ENCODE measurements at regions not wholly inside any gene's neighbourhood (a gene's known extent, or its start where the extent isn't known, plus 50 kb on each side); places are given as distances from the start of the nearest gene placed in this dataset.

DNA sequence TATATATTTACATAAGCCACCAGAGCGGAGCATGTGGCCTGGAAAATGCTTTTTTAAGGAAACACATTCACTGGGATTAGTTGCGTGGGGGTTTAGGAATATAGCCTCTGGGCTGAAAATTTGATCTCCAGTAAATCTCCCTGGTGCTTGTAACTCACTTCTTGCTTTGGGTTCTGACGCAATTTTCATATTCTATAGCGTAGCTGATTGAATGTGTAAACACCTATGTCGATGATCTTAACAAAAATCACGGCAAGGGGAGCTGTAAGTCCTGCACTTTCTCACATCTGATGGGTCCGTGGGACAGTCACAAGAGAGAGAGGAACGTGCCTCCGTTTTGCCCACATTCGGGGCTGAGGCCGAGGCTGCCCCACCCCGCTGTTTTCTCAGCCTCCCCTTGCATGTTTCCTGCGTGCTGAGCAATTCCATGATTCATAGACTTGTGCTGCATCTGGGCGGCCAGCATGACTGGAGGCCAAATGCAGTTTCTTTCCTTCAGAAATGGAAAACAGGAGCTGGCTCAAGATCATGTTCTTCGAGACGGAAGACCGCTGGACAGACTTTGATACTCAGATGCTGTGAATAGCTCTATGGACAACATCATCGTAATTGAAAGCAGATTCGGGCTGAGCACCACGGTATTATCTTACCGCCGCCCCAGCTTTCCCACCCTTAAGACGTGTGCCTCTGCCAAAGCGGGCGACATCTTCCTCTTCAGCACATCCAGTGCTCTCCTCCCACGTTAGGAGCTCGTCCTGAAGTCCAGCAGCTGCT lies 109.2 kb downstream of the TMEM18 start:
- TF ChIP-seq, protein P1, sequence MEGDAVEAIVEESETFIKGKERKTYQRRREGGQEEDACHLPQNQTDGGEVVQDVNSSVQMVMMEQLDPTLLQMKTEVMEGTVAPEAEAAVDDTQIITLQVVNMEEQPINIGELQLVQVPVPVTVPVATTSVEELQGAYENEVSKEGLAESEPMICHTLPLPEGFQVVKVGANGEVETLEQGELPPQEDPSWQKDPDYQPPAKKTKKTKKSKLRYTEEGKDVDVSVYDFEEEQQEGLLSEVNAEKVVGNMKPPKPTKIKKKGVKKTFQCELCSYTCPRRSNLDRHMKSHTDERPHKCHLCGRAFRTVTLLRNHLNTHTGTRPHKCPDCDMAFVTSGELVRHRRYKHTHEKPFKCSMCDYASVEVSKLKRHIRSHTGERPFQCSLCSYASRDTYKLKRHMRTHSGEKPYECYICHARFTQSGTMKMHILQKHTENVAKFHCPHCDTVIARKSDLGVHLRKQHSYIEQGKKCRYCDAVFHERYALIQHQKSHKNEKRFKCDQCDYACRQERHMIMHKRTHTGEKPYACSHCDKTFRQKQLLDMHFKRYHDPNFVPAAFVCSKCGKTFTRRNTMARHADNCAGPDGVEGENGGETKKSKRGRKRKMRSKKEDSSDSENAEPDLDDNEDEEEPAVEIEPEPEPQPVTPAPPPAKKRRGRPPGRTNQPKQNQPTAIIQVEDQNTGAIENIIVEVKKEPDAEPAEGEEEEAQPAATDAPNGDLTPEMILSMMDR (conservative IDR thresholded peaks at IDR 0.05) = no peak
- no peak for TF ChIP-seq EZH2 (IDR thresholded peaks at IDR 0.05; ENCODE audit: low read depth)
